ENCODE measurements at regions not wholly inside any gene's neighbourhood (a gene's known extent, or its start where the extent isn't known, plus 50 kb on each side); places are given as distances from the start of the nearest gene placed in this dataset.
A peak's percentile ranks its signal among the peaks of the same experiment; 100 is the strongest.

DNA sequence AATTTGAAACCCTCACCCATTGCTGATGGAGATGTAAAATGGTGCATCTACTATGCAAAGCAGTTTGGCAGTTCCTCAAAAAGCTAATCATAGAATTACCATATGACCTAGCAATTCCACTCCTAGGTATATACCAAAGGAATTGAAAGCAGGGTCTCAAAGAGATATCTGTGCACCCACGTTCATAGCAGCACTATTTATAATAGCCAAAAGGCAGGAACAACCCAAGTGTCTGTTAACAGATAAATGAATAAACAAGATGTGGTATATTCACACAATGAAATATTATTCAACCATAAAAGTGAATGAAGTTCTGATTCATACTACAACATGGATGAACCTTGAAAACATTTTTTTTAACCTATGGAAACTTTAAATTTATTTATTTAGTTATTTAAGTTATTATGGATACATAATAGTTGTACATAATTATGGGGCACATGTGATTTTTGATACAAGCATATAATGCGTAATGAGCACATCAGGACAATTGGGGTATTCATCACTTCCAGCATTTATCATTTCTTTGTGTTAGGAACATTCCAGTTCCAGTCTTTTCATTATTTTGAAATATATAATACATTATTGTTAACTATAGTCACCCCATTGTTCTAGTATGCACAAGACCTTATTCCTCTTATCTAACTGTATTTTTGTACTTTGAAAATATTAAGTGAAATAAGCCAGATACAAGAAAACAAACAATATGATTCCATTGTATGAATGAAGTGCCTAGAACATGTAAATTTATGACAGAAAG lies 205.6 kb upstream of the CNKSR2 start:
- H3K36me3 ChIP-seq = no peaks in the 10 kb centered on the region
- H3K9me3 ChIP-seq = no peaks in the 10 kb centered on the region
- intact Hi-C loops (cut with DNase I) = no loop called here
- no peaks in the 10 kb centered on the region for H3K4me1 ChIP-seq
- DNase-seq = no peak
- H3K27ac ChIP-seq = no peak overlapping the region
- H3K27me3 ChIP-seq = no peaks in the 10 kb centered on the region
- WGBS, 2 donors = 68 to 74% methylated on average over 2 of the region's 2 CpGs
- TF ChIP-seq, protein P1, sequence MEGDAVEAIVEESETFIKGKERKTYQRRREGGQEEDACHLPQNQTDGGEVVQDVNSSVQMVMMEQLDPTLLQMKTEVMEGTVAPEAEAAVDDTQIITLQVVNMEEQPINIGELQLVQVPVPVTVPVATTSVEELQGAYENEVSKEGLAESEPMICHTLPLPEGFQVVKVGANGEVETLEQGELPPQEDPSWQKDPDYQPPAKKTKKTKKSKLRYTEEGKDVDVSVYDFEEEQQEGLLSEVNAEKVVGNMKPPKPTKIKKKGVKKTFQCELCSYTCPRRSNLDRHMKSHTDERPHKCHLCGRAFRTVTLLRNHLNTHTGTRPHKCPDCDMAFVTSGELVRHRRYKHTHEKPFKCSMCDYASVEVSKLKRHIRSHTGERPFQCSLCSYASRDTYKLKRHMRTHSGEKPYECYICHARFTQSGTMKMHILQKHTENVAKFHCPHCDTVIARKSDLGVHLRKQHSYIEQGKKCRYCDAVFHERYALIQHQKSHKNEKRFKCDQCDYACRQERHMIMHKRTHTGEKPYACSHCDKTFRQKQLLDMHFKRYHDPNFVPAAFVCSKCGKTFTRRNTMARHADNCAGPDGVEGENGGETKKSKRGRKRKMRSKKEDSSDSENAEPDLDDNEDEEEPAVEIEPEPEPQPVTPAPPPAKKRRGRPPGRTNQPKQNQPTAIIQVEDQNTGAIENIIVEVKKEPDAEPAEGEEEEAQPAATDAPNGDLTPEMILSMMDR (IDR thresholded peaks at IDR 0.05) = no peak
- no peak for TF ChIP-seq POLR2AphosphoS5 (IDR thresholded peaks at IDR 0.05)
- TF ChIP-seq EP300 (IDR thresholded peaks at IDR 0.05) = no peak
- TF ChIP-seq POLR2A (IDR thresholded peaks at IDR 0.05) = no peak
- H3K4me3 ChIP-seq = no peak overlapping the region

DNA sequence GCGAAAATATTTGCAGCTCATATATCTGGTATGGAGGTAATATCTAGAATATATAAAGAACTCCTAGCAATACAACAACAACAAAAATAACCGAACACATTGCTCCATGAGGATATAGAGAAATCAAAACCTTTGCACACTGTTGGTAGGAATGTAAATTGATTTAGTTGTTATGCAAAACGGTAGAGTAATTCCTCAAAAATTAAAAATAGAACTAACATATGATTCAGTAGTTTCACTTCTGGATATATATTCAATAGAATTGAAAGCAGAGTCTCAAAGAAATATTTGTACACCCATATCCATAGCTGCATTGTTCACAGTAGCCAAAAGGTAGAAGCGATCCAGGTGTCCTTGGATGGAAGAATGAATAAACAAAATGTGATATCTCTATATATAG lies 203.0 kb upstream of the CNKSR2 start:
- no peak for DNase-seq
- H3K27ac ChIP-seq = no peak overlapping the region
- H3K27me3 ChIP-seq = no peaks in the 10 kb centered on the region
- H3K4me3 ChIP-seq = no peak overlapping the region
- 68 to 77% methylated on average over 4 of the region's 4 CpGs for WGBS, 2 donors
- intact Hi-C loops (cut with DNase I) = no loop called here
- no peaks in the 10 kb centered on the region for H3K9me3 ChIP-seq
- TF ChIP-seq POLR2A (IDR thresholded peaks at IDR 0.05) (no peak), EP300 (IDR thresholded peaks at IDR 0.05) (no peak), POLR2AphosphoS5 (IDR thresholded peaks at IDR 0.05) (no peak)
- TF ChIP-seq, protein P1 (IDR thresholded peaks at IDR 0.05) = no peak
- H3K4me1 ChIP-seq = no peaks in the 10 kb centered on the region
- H3K36me3 ChIP-seq = no peaks in the 10 kb centered on the region

DNA sequence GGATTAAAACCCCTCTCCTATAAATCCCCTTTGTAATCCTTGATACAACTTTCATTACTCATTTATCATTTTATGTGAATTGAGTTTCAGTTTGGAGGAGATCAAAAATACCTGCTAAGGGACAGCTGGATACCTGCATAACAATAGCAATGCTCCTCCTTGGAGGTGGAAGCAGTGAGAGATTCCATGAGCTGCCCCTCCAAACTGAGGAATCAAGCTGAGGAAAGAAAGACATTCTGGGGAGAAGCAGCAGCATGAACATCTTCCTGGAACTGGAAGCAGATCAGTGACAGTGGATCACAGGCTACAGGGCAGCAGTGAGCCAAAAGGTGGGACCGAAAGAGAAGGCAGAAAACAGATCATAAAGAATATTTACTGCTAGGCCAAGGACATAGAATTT lies 199.8 kb upstream of the CNKSR2 start:
- Histone ChIP-seq H3K9me3 (no peaks in the 10 kb centered on the region), H3K27me3 (no peaks in the 10 kb centered on the region), H3K4me1 (peaks cover 0 to 9% (median 0%) of the 10 kb centered on the region in 4 donors), H3K4me3 (no peak overlapping the region), H3K36me3 (no peaks in the 10 kb centered on the region), H3K27ac (no peak overlapping the region)
- 48 to 55% methylated on average over 1 of the region's 1 CpG for whole genome bisulfite sequencing, 2 donors
- TF ChIP-seq EP300 (IDR thresholded peaks at IDR 0.05) = no peak
- no peak for TF ChIP-seq POLR2AphosphoS5 (IDR thresholded peaks at IDR 0.05)
- TF ChIP-seq, protein P1 (IDR thresholded peaks at IDR 0.05) = no peak
- no peak for TF ChIP-seq POLR2A (IDR thresholded peaks at IDR 0.05)
- intact Hi-C loops (cut with DNase I) = no loop called here
- DNase-seq = no peak

DNA sequence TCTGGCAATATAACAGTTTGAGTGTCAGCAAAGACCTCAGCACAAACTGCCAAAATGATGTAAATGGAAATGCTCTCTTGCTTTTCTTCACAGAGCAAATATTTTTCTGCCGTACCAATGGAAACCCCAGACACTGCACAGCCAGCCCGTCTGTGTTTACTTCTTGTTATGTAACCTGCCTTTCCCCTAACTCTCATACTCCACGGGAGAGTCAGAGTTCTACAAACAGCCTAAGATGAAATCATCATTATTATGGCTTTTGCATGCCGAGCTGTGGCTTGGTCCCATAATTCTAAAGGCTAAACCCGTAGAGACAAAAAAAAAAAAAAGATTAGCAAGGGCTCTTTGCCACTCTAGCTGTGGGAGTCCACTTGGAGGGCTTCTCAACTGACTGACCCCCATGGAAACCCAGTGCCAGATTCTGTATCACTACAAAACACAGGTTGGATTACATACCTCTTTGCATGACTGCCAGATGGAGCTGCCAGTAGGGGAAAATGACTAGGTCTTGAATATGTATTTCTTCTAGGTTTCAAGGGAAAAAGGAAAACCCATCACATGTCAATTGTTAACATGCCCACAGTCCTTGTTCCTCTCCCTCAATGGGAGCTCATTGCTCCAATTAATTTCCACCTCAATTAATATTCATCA lies 197.2 kb upstream of the CNKSR2 start:
- no peaks in the 10 kb centered on the region for H3K9me3 ChIP-seq
- TF ChIP-seq POLR2A (IDR thresholded peaks at IDR 0.05) = no peak
- TF ChIP-seq EP300 (IDR thresholded peaks at IDR 0.05) = no peak
- TF ChIP-seq, protein P1 (IDR thresholded peaks at IDR 0.05) = no peak
- TF ChIP-seq POLR2AphosphoS5 (IDR thresholded peaks at IDR 0.05) = no peak
- intact Hi-C loops (cut with DNase I) = no loop called here
- no peaks in the 10 kb centered on the region for H3K36me3 ChIP-seq
- 17 to 53% methylated on average over 5 of the region's 5 CpGs for WGBS, 2 donors
- peaks cover 0 to 9% (median 0%) of the 10 kb centered on the region in 4 donors for H3K4me1 ChIP-seq
- H3K27ac ChIP-seq = peak overlapping the region in 1 of 4 donors; percentile 20
- H3K27me3 ChIP-seq = no peaks in the 10 kb centered on the region
- no peak for DNase-seq
- no peak overlapping the region for H3K4me3 ChIP-seq

All from sigmoid colon (tissue), 6 donors.